ENCODE measurements at regions not wholly inside any gene's neighbourhood (a gene's known extent, or its start where the extent isn't known, plus 50 kb on each side); places are given as distances from the start of the nearest gene placed in this dataset.

DNA sequence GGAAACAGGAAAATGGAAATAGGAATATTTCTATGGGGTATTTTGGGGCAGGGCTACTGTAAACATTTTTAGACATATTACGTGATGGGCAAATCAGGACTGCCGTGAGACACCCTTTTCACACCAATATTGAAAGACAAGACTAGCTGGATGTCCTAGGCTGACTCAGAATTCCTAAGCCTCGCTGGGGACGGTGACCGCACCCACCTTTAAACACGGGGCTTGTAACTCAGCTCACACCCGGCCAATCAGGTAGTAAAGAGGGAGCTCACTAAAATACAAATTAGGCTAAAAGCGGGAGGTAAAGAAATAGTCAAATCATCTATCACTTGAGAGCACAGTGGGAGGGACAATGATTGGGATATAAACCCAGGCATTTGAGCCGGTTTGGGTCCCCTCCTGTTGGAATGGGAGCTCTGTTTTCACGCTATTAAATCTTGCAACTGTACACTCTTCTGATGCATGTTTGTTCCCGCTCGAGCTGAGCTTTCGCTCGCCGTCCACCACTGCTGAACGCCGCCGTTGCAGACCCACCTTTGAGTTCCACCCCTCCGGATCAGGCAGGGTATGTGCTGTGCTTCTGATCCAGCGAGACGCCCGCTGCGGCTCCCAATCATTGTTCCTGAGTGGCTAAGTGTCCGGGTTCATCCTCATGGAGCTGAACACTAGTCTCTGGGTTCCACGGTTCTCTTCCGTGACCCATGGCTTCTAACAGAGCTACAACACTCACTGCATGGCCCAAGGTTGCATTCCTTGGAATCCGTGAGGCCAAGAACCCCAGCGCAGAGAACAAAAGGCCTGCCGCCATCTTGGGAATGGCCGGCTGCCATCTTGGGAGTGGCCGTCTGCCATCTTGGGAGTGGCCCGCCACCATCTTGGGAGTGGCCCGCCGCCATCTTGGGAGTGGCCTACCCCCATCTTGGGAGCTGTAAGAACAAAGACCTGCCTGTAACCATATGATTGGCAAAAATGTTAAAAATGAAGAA, 152.6 kb downstream of the CRLF2 start (continued):
- no peak for TF ChIP-seq PPARD (CRISPR knock-in tag; IDR thresholded peaks at IDR 0.05)
- TF ChIP-seq NFIC (IDR thresholded peaks at IDR 0.05): no peak
- TF ChIP-seq DIDO1 (tag; IDR thresholded peaks at IDR 0.05; ENCODE audit: low read depth): peak; percentile 26; the same call in 1 of the 2 replicates
- no peak for TF ChIP-seq MAFF (IDR thresholded peaks at IDR 0.05; ENCODE audit: low read length)
- TF ChIP-seq, protein P1, sequence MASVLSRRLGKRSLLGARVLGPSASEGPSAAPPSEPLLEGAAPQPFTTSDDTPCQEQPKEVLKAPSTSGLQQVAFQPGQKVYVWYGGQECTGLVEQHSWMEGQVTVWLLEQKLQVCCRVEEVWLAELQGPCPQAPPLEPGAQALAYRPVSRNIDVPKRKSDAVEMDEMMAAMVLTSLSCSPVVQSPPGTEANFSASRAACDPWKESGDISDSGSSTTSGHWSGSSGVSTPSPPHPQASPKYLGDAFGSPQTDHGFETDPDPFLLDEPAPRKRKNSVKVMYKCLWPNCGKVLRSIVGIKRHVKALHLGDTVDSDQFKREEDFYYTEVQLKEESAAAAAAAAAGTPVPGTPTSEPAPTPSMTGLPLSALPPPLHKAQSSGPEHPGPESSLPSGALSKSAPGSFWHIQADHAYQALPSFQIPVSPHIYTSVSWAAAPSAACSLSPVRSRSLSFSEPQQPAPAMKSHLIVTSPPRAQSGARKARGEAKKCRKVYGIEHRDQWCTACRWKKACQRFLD (CRISPR knock-in tag; IDR thresholded peaks at IDR 0.05): peak; percentile 91
- TF ChIP-seq, protein P2, sequence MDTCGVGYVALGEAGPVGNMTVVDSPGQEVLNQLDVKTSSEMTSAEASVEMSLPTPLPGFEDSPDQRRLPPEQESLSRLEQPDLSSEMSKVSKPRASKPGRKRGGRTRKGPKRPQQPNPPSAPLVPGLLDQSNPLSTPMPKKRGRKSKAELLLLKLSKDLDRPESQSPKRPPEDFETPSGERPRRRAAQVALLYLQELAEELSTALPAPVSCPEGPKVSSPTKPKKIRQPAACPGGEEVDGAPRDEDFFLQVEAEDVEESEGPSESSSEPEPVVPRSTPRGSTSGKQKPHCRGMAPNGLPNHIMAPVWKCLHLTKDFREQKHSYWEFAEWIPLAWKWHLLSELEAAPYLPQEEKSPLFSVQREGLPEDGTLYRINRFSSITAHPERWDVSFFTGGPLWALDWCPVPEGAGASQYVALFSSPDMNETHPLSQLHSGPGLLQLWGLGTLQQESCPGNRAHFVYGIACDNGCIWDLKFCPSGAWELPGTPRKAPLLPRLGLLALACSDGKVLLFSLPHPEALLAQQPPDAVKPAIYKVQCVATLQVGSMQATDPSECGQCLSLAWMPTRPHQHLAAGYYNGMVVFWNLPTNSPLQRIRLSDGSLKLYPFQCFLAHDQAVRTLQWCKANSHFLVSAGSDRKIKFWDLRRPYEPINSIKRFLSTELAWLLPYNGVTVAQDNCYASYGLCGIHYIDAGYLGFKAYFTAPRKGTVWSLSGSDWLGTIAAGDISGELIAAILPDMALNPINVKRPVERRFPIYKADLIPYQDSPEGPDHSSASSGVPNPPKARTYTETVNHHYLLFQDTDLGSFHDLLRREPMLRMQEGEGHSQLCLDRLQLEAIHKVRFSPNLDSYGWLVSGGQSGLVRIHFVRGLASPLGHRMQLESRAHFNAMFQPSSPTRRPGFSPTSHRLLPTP (IDR thresholded peaks at IDR 0.05; ENCODE audit: borderline replicate concordance, extremely low read depth, insufficient read length): no peak
- peak; percentile 77 for TF ChIP-seq TAF9B (IDR thresholded peaks at IDR 0.05; ENCODE audit: partially characterized antibody)
- no peak for TF ChIP-seq ZNF174 (CRISPR knock-in tag; IDR thresholded peaks at IDR 0.05)
- TF ChIP-seq, protein P3, sequence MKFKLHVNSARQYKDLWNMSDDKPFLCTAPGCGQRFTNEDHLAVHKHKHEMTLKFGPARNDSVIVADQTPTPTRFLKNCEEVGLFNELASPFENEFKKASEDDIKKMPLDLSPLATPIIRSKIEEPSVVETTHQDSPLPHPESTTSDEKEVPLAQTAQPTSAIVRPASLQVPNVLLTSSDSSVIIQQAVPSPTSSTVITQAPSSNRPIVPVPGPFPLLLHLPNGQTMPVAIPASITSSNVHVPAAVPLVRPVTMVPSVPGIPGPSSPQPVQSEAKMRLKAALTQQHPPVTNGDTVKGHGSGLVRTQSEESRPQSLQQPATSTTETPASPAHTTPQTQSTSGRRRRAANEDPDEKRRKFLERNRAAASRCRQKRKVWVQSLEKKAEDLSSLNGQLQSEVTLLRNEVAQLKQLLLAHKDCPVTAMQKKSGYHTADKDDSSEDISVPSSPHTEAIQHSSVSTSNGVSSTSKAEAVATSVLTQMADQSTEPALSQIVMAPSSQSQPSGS (CRISPR knock-in tag; IDR thresholded peaks at IDR 0.05): no peak
- TF ChIP-seq ATF7 (IDR thresholded peaks at IDR 0.05): no peak
- peak; percentile 63 for TF ChIP-seq PTTG1 (tag; IDR thresholded peaks at IDR 0.05; ENCODE audit: low read depth)
- TF ChIP-seq TSC22D4 (tag; IDR thresholded peaks at IDR 0.05): no peak
- TF ChIP-seq ETV1 (tag; conservative IDR thresholded peaks at IDR 0.05; ENCODE audit: low read depth): no peak
- TF ChIP-seq RAD51 (IDR thresholded peaks at IDR 0.05; ENCODE audit: borderline replicate concordance, low read depth): no peak
- TF ChIP-seq CEBPG (CRISPR knock-in tag; IDR thresholded peaks at IDR 0.05): no peak
- TF ChIP-seq CEBPG (tag; conservative IDR thresholded peaks at IDR 0.05 in 1 of 2, IDR thresholded peaks at IDR 0.05 in 1 of 2): no peak
- peak; percentile 27; the same call in 1 of the 2 replicates for TF ChIP-seq EP400 (IDR thresholded peaks at IDR 0.05)
- TF ChIP-seq RBM25 (IDR thresholded peaks at IDR 0.05; ENCODE audit: low read depth, low read length, severe bottlenecking): no peak
- no peak for TF ChIP-seq ERF (CRISPR knock-in tag; IDR thresholded peaks at IDR 0.05)
- no peak for TF ChIP-seq NBN (IDR thresholded peaks at IDR 0.05; ENCODE audit: low read depth)
- TF ChIP-seq SREBF2 (CRISPR knock-in tag; IDR thresholded peaks at IDR 0.05): no peak
- TF ChIP-seq ZNF589 (CRISPR knock-in tag; IDR thresholded peaks at IDR 0.05; ENCODE audit: low read depth): peak; percentile 76; the same call in 1 of the 2 replicates
- TF ChIP-seq RFX7 (CRISPR knock-in tag; IDR thresholded peaks at IDR 0.05): no peak
- TF ChIP-seq ZNF764 (CRISPR knock-in tag; IDR thresholded peaks at IDR 0.05; ENCODE audit: low read depth): no peak
